ENCODE measurements at regions not wholly inside any gene's neighbourhood (a gene's known extent, or its start where the extent isn't known, plus 50 kb on each side); places are given as distances from the start of the nearest gene placed in this dataset.

GRCh38 chr2:181170256-181170655, 189.9 kb downstream of the UBE2E3 start:
- H3K27ac Mint-ChIP-seq: no peak overlapping the region
- DNase-seq: no peak
- H3K4me3 Mint-ChIP-seq: no peak overlapping the region
- POLR2A ChIA-PET: no interaction called here
- no peak for ATAC-seq (ENCODE audit: low read depth)
- TF ChIP-seq CTCF (IDR thresholded peaks at IDR 0.05): no peak
- CTCF ChIA-PET: interaction anchor here (0.9 kb wide), 1 partner anchor 8 kb away, joined by 4 read pairs; no protein-coding TSS in a partner anchor
- peaks cover 15% of the 10 kb centered on the region for H3K4me1 Mint-ChIP-seq
- H3K36me3 Mint-ChIP-seq (ENCODE audit: low read depth): no peaks in the 10 kb centered on the region
- no peaks in the 10 kb centered on the region for H3K27me3 Mint-ChIP-seq
- intact Hi-C loops (cut with micrococcal nuclease): no loop called here
- H3K9me3 Mint-ChIP-seq: peaks cover 10% of the 10 kb centered on the region

GRCh38 chr2:181172676-181173075, 192.3 kb downstream of the UBE2E3 start:
- ChIA-PET CTCF (no interaction called here), POLR2A (no interaction called here)
- Mint-ChIP-seq H3K27me3 (no peaks in the 10 kb centered on the region), H3K36me3 (ENCODE audit: low read depth) (no peaks in the 10 kb centered on the region), H3K27ac (no peak overlapping the region), H3K9me3 (peaks cover 4% of the 10 kb centered on the region), H3K4me3 (no peak overlapping the region), H3K4me1 (no peaks in the 10 kb centered on the region)
- no peak for TF ChIP-seq CTCF (IDR thresholded peaks at IDR 0.05)
- intact Hi-C loops (cut with micrococcal nuclease): no loop called here
- no peak for DNase-seq
- ATAC-seq (ENCODE audit: low read depth): no peak

GRCh38 chr2:181174611-181175580, 194.5 kb downstream of the UBE2E3 start:
- ATAC-seq (ENCODE audit: low read depth): no peak
- intact Hi-C loops (cut with micrococcal nuclease): loop anchor here (5.0 kb wide), 1 partner anchor 53 kb away; no protein-coding TSS in a partner anchor
- Mint-ChIP-seq H3K4me1 (peaks cover 3% of the 10 kb centered on the region), H3K27ac (no peak overlapping the region), H3K9me3 (no peaks in the 10 kb centered on the region), H3K36me3 (ENCODE audit: low read depth) (no peaks in the 10 kb centered on the region), H3K4me3 (no peak overlapping the region), H3K27me3 (no peaks in the 10 kb centered on the region)
- POLR2A ChIA-PET: no interaction called here
- CTCF ChIA-PET: no interaction called here
- DNase-seq: no peak
- TF ChIP-seq CTCF (IDR thresholded peaks at IDR 0.05): no peak

- DNase-seq: no peak
- Mint-ChIP-seq H3K36me3 (ENCODE audit: low read depth) (no peaks in the 10 kb centered on the region), H3K4me1 (peaks cover 3% of the 10 kb centered on the region), H3K27me3 (no peaks in the 10 kb centered on the region), H3K27ac (no peak overlapping the region), H3K9me3 (no peaks in the 10 kb centered on the region), H3K4me3 (no peak overlapping the region)
- no peak for TF ChIP-seq CTCF (IDR thresholded peaks at IDR 0.05)
- CTCF ChIA-PET: no interaction called here
- intact Hi-C loops (cut with micrococcal nuclease): loop anchor here (5.0 kb wide), 1 partner anchor 54 kb away; no protein-coding TSS in a partner anchor
- POLR2A ChIA-PET: interaction anchor here (0.7 kb wide), 1 partner anchor 289 kb away, joined by 4 read pairs; no protein-coding TSS in a partner anchor
- ATAC-seq (ENCODE audit: low read depth): no peak
Observed at GRCh38 chr2:181176540-181176939, 196.1 kb downstream of the UBE2E3 start.

GRCh38 chr2:181177376-181177775, 197.0 kb downstream of the UBE2E3 start:
- H3K36me3 Mint-ChIP-seq (ENCODE audit: low read depth): no peaks in the 10 kb centered on the region

More at GRCh38 chr2:181177376-181177775, 197.0 kb downstream of the UBE2E3 start:
- DNase-seq (no peak), ATAC-seq (ENCODE audit: low read depth) (no peak)
- CTCF ChIA-PET: interaction anchor here (1.7 to 2.0 kb wide), 2 partner anchors 290 to 538 kb away, joined by 6 to 11 read pairs; no protein-coding TSS in a partner anchor
- POLR2A ChIA-PET: no interaction called here
- Mint-ChIP-seq H3K4me1 (peaks cover 3% of the 10 kb centered on the region), H3K27me3 (no peaks in the 10 kb centered on the region), H3K27ac (no peak overlapping the region), H3K9me3 (no peaks in the 10 kb centered on the region), H3K4me3 (no peak overlapping the region)
- intact Hi-C loops (cut with micrococcal nuclease): loop anchor here (5.0 kb wide), 1 partner anchor 55 kb away; no protein-coding TSS in a partner anchor
- no peak for TF ChIP-seq CTCF (IDR thresholded peaks at IDR 0.05)
